ENCODE measurements at regions not wholly inside any gene's neighbourhood (a gene's known extent, or its start where the extent isn't known, plus 50 kb on each side); places are given as distances from the start of the nearest gene placed in this dataset.
"Not testable (repeated sequence)": the region's sequence is repeated elsewhere in the genome, so short reads cannot be mapped to it uniquely, and the experiment has no call there.

- DNase-seq (ENCODE audit: low read depth in 2 of 3, low spot score in 2 of 3) = no peak
Observed at GRCh38 chr2:133972297-133972696, 281.6 kb upstream of the MGAT5 start.

- no peak for DNase-seq (ENCODE audit: low read depth in 2 of 3, low spot score in 2 of 3)
Observed at GRCh38 chr2:133972786-133973185, 281.1 kb upstream of the MGAT5 start.

GRCh38 chr2:133974353-133974752 is 279.5 kb upstream of the MGAT5 start:
- no peak for DNase-seq (ENCODE audit: low read depth in 2 of 3, low spot score in 2 of 3)

DNA sequence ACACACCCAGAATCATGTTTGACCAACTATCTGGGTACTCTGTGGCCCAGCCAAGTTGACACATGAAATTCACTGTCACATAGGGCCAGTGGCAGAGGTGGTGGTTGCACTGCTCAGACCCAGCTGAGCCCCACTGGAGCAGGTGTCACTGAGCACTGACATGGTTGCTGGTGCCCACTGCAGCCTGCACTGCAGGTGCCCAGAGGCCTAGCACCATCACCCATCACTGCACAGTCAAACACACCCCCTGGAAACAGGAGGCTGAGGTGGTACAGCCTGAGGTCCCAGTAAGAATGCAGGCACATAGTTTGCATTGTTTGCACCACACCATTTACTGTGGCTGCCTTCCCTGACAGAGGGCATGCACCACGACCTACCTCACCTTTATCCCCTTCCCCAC is 278.7 kb upstream of the MGAT5 start:
- DNase-seq (ENCODE audit: low read depth in 2 of 3, low spot score in 2 of 3) = no peak

GRCh38 chr2:133975676-133976428 is 278.0 kb upstream of the MGAT5 start:
- no peak for DNase-seq (ENCODE audit: low read depth in 2 of 3, low spot score in 2 of 3)

DNA sequence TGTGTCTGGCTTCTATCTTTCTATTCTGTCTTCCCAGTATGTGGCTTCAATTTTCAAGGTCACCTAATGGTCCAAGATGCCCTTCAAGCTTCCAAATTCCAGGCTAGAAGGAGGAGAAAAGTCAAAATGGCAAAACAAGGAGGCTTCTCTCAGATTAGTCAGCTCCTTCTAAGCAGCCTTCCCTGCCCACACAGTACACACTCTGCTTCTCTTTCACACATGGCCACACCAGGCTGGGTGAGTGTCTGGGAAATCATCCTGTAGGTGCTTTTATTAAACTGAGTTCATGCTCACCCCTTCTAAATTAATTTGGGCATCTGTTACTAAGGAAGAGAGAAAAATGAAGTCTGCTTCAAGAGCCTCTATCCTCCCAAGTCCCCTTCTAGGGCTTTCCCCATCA is 277.2 kb upstream of the MGAT5 start:
- DNase-seq (ENCODE audit: low read depth in 2 of 3, low spot score in 2 of 3) = no peak

DNA sequence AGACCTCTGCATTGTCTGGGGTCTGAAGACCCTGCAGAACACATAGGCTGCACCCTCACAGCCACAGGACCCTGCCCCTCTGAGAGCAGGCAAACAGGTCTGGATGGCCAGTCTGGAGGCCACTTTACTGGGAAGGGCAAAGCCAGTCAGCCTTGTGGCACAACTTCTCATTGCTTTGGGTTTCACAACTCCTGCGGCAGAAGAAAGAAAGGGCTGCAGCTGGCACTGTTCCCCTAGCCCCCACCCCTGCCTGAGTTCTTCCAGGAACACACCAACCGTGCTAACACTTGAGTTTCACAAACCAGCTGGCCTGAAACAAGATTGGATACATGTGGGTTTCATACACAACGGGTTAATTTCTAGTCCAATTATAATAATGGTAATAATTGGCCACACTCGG is 276.5 kb upstream of the MGAT5 start:
- DNase-seq (ENCODE audit: low read depth in 2 of 3, low spot score in 2 of 3) = no peak

- no peak for DNase-seq (ENCODE audit: low read depth in 2 of 3, low spot score in 2 of 3)
Observed at GRCh38 chr2:133982256-133982655, 271.6 kb upstream of the MGAT5 start.

- no peak for DNase-seq (ENCODE audit: low read depth in 2 of 3, low spot score in 2 of 3)
Observed at GRCh38 chr2:133985563-133985962, 268.3 kb upstream of the MGAT5 start.

GRCh38 chr2:133986081-133986837 is 267.6 kb upstream of the MGAT5 start:
- DNase-seq (ENCODE audit: low read depth in 2 of 3, low spot score in 2 of 3) = no peak

GRCh38 chr2:133986881-133987795 is 266.7 kb upstream of the MGAT5 start:
- DNase-seq (ENCODE audit: low read depth in 2 of 3, low spot score in 2 of 3) = no peak

DNA sequence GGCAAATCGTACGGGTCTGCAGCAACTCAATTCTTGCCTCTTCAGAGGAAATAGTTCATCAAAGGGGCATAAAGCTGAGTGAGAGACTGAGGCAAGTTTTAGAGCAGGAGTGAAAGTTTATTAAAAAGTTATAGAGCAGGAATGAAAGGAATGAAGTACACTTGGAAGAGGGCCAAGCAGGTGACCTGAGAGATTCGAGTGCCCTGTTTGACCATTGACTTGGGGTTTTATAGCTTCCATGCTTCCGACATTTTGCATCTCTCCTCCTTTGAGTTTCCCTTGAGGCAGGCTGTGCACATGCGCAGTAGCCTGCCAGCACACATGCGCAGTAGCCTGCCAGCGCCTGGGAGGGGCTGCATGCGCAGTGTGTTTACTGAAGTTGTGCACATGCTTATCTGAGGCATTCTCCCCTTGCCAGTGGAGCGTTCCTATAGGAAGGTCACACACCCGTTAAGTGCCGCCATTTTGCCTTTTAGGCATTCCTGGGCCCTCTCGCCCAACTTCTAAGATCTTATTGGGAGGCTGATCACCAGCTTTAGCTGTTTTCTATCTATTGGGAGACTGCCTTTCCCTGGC is 265.5 kb upstream of the MGAT5 start:
- no peak for DNase-seq (ENCODE audit: low read depth in 2 of 3, low spot score in 2 of 3)

GRCh38 chr2:133991606-133992168 is 262.2 kb upstream of the MGAT5 start:
- no peak for DNase-seq (ENCODE audit: low read depth in 2 of 3, low spot score in 2 of 3)

DNA sequence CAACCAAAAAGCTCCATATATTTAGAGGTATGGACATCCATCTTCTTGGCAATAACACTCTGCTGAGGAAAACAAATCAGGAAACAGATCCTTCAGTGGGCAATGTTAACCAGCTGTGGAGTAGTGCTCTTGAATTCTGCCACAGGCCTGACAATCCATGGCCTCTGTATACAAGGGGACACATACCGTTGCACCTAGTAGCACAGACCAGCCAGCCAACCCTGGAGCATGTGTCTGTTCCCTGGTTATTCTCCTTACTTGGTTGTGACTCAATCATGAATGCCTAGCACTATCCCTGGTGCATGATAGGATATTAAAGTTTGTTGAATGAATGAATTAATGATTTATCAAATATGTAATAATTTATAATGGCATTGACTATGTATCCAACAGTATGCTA is 261.4 kb upstream of the MGAT5 start:
- DNase-seq (ENCODE audit: low read depth in 2 of 3, low spot score in 2 of 3) = no peak

DNA sequence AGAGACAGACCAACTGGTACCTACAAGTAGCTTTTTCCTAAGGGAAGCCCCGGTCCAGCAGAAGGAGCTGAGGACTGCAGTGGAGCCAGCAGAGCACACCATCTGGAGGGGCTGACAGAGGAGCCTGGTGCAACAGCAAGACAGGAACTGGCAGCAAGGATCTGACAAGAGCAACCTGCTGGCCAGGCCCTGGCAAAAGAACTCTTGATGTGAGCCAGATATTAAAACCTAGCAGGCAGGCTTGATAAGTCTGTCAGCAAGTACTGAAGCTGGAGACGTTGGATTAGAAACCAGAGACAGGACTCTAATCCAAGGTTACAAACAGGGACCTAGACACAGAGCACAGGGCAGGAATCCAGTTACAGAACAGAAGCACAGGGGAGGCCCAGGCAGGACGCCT is 260.7 kb upstream of the MGAT5 start:
- no peak for DNase-seq (ENCODE audit: low read depth in 2 of 3, low spot score in 2 of 3)

DNA sequence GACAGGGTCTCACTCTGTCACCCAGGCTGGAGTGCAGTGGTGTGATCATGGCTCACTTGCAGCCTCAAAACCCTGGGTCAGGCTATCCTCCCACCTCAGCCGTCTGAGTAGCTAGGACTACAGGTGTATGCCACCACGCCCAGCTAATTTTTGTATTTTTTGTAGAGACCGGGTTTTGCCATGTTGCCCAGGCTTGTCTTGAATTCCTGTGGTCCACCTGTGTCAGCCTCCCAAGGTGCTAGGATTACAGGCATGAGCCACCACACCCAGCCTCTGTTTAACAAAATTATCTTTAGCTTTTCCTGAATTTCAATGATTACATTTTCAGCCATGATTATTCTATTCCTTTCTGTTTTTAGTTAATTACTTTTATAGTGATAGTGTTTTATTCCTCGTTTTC is 255.1 kb upstream of the MGAT5 start:
- DNase-seq (ENCODE audit: low read depth in 2 of 3, low spot score in 2 of 3) = not testable (repeated sequence)

GRCh38 chr2:134002391-134002790 is 251.5 kb upstream of the MGAT5 start:
- no peak for DNase-seq (ENCODE audit: low read depth in 2 of 3, low spot score in 2 of 3)

- no peak for DNase-seq (ENCODE audit: low read depth in 2 of 3, low spot score in 2 of 3)
Observed at GRCh38 chr2:134002921-134003320, 251.0 kb upstream of the MGAT5 start.

DNA sequence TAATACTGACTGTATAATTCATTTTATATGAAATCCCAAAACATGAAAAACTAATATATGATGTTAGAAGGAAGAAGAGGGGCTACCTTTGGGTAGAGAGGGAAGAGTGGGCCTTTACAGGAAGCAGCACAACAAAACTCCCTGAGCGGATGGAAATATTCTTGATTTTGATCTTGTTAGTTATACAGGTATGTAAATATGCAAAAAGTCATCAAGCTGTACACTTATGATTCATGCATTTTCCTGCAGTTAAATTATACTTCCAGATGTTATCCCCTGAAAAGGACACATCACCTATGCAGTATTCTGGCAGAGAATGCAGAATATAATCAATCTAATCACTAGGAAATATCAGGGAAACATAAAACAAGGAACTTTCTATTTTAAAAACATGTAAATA is 249.4 kb upstream of the MGAT5 start:
- no peak for DNase-seq (ENCODE audit: low read depth in 2 of 3, low spot score in 2 of 3)

- DNase-seq (ENCODE audit: low read depth in 2 of 3, low spot score in 2 of 3) = no peak
Observed at GRCh38 chr2:134008837-134009236, 245.0 kb upstream of the MGAT5 start.

GRCh38 chr2:134009440-134009839 is 244.4 kb upstream of the MGAT5 start:
- DNase-seq (ENCODE audit: low read depth in 2 of 3, low spot score in 2 of 3) = no peak
